Endodermal cell (in vitro differentiated cells): ENCODE measurements at regions not wholly inside any gene's neighbourhood (a gene's known extent, or its start where the extent isn't known, plus 50 kb on each side); places are given as distances from the start of the nearest gene placed in this dataset.

Experiments used
- DNase-seq: peaks from one replicate; pipeline ENCODE4 v3.0.0-alpha.2; 2017
- H3K27ac ChIP-seq: 2 replicates; pipeline ENCODE4 v1.5.1; 2013; ENCODE audit warnings: mild to moderate bottlenecking, low read depth, low read length, moderate library complexity
- H3K27me3 ChIP-seq: 2 replicates; pipeline ENCODE4 v1.6.1; 2013; ENCODE audit warnings: mild to moderate bottlenecking, low read length, moderate library complexity; ENCODE audit not compliant: insufficient read depth, control insufficient read depth, poor library complexity, severe bottlenecking
- H3K36me3 ChIP-seq: 2 replicates; pipeline ENCODE4 v1.7.0; 2013; ENCODE audit warnings: mild to moderate bottlenecking, low read length, moderate library complexity; ENCODE audit not compliant: control insufficient read depth, insufficient read depth
- H3K4me1 ChIP-seq: one replicate; pipeline ENCODE4 v1.7.0; 2013; ENCODE audit warnings: low read length; ENCODE audit not compliant: control insufficient read depth, insufficient read depth
- H3K4me3 ChIP-seq: 2 replicates; pipeline ENCODE4 v1.5.1; 2013; ENCODE audit warnings: mild to moderate bottlenecking, low read length, moderate library complexity
- H3K9ac ChIP-seq: 2 replicates; pipeline ENCODE4 v1.6.1; 2013; ENCODE audit warnings: mild to moderate bottlenecking, low read length, moderate library complexity; ENCODE audit not compliant: poor library complexity, severe bottlenecking; ENCODE audit errors: extremely low read depth
- H3K9me3 ChIP-seq: 2 replicates; pipeline ENCODE4 v1.6.1; 2013; ENCODE audit warnings: mild to moderate bottlenecking, low read length, moderate library complexity; ENCODE audit not compliant: control insufficient read depth
- H3K27ac Mint-ChIP-seq: 2 replicates; pipeline ENCODE4 v1.8.0; 2020; ENCODE audit warnings: mixed read lengths
- H3K27me3 Mint-ChIP-seq: 2 replicates; pipeline ENCODE4 v1.8.0; 2021; ENCODE audit warnings: mild to moderate bottlenecking, mixed read lengths; ENCODE audit not compliant: insufficient read depth
- H3K36me3 Mint-ChIP-seq: 2 replicates; pipeline ENCODE4 v1.8.0; 2020; ENCODE audit warnings: low read depth, mixed read lengths
- H3K4me1 Mint-ChIP-seq: 2 replicates; pipeline ENCODE4 v1.8.0; 2020; ENCODE audit warnings: mixed read lengths
- H3K4me3 Mint-ChIP-seq: 2 replicates; pipeline ENCODE4 v1.8.0; 2020; ENCODE audit warnings: mild to moderate bottlenecking, moderate library complexity, mixed read lengths
- H3K9me3 Mint-ChIP-seq: 2 replicates; pipeline ENCODE4 v1.8.0; 2020; ENCODE audit warnings: mild to moderate bottlenecking, mixed read lengths
- WGBS, 2 experiments: methylation state at CpG; one replicate each; pipeline versions ENCODE4 v1.1.5 to v1.1.7; 2013; ENCODE audit warnings: missing lambda C conversion rate in 2 of 2, mixed read lengths in 1 of 2; ENCODE audit not compliant: insufficient coverage in 1 of 2, insufficient read length in 1 of 2; 5-methylcytosine and 5-hydroxymethylcytosine counted together
- TF ChIP-seq, protein P1 (sequence below): fragments of 200-600 bp; sonication (generic); conservative IDR thresholded peaks from 2 replicates; pipeline ENCODE4 v1.5.0; 2021; ENCODE audit warnings: antibody characterized with exemption, mild to moderate bottlenecking

DNA sequence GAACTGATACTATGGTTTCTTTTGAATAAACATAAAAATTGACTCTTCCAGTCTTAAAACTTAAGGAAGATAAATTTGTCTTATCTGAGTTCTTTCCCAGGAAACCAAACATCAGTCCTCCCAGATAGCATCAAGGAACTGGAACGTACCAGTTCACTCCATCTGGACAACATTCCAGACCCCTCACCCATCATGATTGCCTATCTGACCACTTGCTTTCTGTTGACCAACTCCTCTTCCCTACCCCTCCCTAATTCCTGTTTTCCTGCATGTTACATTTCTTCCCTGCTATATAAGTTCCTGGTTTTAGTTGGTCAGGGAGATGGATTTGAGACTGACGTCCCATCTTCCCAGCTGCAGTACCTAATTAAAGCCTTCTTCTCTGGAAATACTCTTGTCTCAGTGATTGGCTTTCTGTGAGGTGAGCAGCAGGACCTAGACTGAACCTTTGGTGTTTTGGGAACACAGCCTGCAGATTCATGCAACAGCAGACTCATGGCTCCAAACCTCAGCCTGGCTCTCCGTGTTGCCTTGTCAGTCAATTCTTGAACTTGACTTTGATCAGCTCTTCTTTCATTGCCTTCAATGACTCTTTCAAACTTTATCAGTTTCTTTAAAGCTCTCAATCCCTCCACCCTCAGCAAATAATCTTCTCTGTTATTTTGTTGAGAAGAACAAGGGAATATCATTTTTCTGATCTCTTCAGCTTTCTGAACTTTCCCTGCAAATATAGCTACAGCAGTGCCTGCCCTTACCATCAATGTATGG lies 123.6 kb downstream of the RPL22L1 start:
- no peak overlapping the region for H3K27ac ChIP-seq
- Mint-ChIP-seq H3K9me3 (peaks cover 23% of the 10 kb centered on the region), H3K4me3 (no peak overlapping the region), H3K27me3 (no peaks in the 10 kb centered on the region), H3K36me3 (peaks cover 10% of the 10 kb centered on the region), H3K4me1 (peaks cover 6% of the 10 kb centered on the region), H3K27ac (no peak overlapping the region)
- TF ChIP-seq, protein P1, sequence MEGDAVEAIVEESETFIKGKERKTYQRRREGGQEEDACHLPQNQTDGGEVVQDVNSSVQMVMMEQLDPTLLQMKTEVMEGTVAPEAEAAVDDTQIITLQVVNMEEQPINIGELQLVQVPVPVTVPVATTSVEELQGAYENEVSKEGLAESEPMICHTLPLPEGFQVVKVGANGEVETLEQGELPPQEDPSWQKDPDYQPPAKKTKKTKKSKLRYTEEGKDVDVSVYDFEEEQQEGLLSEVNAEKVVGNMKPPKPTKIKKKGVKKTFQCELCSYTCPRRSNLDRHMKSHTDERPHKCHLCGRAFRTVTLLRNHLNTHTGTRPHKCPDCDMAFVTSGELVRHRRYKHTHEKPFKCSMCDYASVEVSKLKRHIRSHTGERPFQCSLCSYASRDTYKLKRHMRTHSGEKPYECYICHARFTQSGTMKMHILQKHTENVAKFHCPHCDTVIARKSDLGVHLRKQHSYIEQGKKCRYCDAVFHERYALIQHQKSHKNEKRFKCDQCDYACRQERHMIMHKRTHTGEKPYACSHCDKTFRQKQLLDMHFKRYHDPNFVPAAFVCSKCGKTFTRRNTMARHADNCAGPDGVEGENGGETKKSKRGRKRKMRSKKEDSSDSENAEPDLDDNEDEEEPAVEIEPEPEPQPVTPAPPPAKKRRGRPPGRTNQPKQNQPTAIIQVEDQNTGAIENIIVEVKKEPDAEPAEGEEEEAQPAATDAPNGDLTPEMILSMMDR: no peak
- no peaks in the 10 kb centered on the region for H3K36me3 ChIP-seq
- peaks cover 34% of the 10 kb centered on the region for H3K9me3 ChIP-seq
- H3K27me3 ChIP-seq: no peaks in the 10 kb centered on the region
- 94 to 96% methylated on average over 2 to 3 of the region's 3 CpGs for WGBS, 2 experiments
- no peaks in the 10 kb centered on the region for H3K4me1 ChIP-seq
- peak overlapping the region; percentile 54 for H3K4me3 ChIP-seq
- no peak overlapping the region for H3K9ac ChIP-seq
- DNase-seq: no peak

GRCh38 chr3:170745211-170745718 lies 124.7 kb downstream of the RPL22L1 start:
- Mint-ChIP-seq H3K9me3 (peaks cover 23% of the 10 kb centered on the region), H3K4me1 (peaks cover 9% of the 10 kb centered on the region), H3K27me3 (no peaks in the 10 kb centered on the region), H3K27ac (no peak overlapping the region), H3K4me3 (no peak overlapping the region), H3K36me3 (peaks cover 10% of the 10 kb centered on the region)
- DNase-seq: no peak
- H3K9me3 ChIP-seq: peaks cover 30% of the 10 kb centered on the region
- no peaks in the 10 kb centered on the region for H3K4me1 ChIP-seq
- H3K27ac ChIP-seq: no peak overlapping the region
- H3K27me3 ChIP-seq: no peaks in the 10 kb centered on the region
- H3K4me3 ChIP-seq: peak overlapping the region; percentile 54
- TF ChIP-seq, protein P1: no peak
- H3K9ac ChIP-seq: no peak overlapping the region
- no peaks in the 10 kb centered on the region for H3K36me3 ChIP-seq

- no peaks in the 10 kb centered on the region for H3K36me3 ChIP-seq
- 72 to 100% methylated on average over 1 to 2 of the region's 2 CpGs for WGBS, 2 experiments
- peaks cover 9% of the 10 kb centered on the region for H3K4me1 Mint-ChIP-seq
- no peaks in the 10 kb centered on the region for H3K27me3 ChIP-seq
- peaks cover 10% of the 10 kb centered on the region for H3K36me3 Mint-ChIP-seq
- no peak overlapping the region for H3K9ac ChIP-seq
- no peaks in the 10 kb centered on the region for H3K27me3 Mint-ChIP-seq
- TF ChIP-seq, protein P1: no peak
- no peak overlapping the region for H3K4me3 ChIP-seq
- DNase-seq: no peak
- H3K27ac Mint-ChIP-seq: no peak overlapping the region
- no peak overlapping the region for H3K4me3 Mint-ChIP-seq
- no peak overlapping the region for H3K27ac ChIP-seq
- H3K9me3 Mint-ChIP-seq: peaks cover 23% of the 10 kb centered on the region
- no peaks in the 10 kb centered on the region for H3K4me1 ChIP-seq
- H3K9me3 ChIP-seq: peaks cover 29% of the 10 kb centered on the region
These were observed 128.1 kb downstream of the RPL22L1 start for GRCh38 chr3:170741756-170742529.
